ENCODE measurements at regions not wholly inside any gene's neighbourhood (a gene's known extent, or its start where the extent isn't known, plus 50 kb on each side); places are given as distances from the start of the nearest gene placed in this dataset.

DNA sequence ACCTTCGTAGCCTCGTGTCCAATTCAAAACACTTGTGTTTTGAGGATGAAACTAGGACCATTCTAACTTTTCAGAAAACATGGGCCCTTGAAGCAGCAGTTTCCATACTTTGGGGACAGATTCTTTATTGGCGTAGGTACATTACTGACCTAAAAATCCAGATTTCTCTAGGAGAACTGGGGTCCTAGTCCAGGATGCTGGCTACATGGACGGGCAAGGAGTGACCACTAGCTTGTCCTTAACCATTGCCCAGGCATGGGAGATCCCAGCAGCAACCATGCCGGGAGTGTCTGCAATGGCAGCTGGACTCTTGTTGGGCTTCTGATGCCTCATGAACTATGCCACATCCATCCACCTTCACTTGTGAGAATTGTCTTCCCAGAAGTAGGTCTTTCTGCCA is 62.2 kb upstream of the WDR1 start:
- TF ChIP-seq, protein P1, sequence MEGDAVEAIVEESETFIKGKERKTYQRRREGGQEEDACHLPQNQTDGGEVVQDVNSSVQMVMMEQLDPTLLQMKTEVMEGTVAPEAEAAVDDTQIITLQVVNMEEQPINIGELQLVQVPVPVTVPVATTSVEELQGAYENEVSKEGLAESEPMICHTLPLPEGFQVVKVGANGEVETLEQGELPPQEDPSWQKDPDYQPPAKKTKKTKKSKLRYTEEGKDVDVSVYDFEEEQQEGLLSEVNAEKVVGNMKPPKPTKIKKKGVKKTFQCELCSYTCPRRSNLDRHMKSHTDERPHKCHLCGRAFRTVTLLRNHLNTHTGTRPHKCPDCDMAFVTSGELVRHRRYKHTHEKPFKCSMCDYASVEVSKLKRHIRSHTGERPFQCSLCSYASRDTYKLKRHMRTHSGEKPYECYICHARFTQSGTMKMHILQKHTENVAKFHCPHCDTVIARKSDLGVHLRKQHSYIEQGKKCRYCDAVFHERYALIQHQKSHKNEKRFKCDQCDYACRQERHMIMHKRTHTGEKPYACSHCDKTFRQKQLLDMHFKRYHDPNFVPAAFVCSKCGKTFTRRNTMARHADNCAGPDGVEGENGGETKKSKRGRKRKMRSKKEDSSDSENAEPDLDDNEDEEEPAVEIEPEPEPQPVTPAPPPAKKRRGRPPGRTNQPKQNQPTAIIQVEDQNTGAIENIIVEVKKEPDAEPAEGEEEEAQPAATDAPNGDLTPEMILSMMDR (IDR thresholded peaks at IDR 0.05; ENCODE audit: insufficient read depth, low read length, severe bottlenecking), result no peak
- FAIRE-seq, result no peak
- H3K4me3 ChIP-seq (ENCODE audit: low read depth, low read length), result no peak overlapping the region
- no peaks in the 10 kb centered on the region for H3K36me3 ChIP-seq (ENCODE audit: control insufficient read depth, insufficient read depth, low read length)
- no peaks in the 10 kb centered on the region for H3K27me3 ChIP-seq (ENCODE audit: control insufficient read depth, insufficient read depth, low read length)
- DNase-seq (ENCODE audit: low read depth), result no peak

DNA sequence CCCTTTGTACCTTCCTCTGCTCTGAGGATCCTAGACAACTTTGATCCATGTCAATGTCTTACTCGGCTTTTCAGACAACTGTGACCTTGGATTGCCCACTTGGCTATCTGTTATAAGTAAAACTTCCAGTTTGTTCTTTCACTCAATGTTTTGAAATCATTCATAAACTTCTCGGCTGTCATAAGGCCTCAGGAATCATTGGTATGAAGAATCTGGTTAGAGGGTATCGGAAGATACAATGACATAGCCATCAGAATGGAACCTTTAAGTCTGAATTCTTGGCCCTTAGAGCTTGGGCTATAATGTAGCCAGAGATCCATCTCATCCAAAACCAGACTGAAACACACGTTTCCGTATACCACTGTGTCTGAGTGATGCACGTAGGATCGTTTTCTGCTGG is 59.0 kb upstream of the WDR1 start:
- H3K27me3 ChIP-seq (ENCODE audit: control insufficient read depth, insufficient read depth, low read length), result no peaks in the 10 kb centered on the region
- DNase-seq (ENCODE audit: low read depth) (no peak), FAIRE-seq (no peak)
- H3K36me3 ChIP-seq (ENCODE audit: control insufficient read depth, insufficient read depth, low read length), result no peaks in the 10 kb centered on the region
- no peak overlapping the region for H3K4me3 ChIP-seq (ENCODE audit: low read depth, low read length)
- TF ChIP-seq, protein P1 (IDR thresholded peaks at IDR 0.05; ENCODE audit: insufficient read depth, low read length, severe bottlenecking), result no peak

DNA sequence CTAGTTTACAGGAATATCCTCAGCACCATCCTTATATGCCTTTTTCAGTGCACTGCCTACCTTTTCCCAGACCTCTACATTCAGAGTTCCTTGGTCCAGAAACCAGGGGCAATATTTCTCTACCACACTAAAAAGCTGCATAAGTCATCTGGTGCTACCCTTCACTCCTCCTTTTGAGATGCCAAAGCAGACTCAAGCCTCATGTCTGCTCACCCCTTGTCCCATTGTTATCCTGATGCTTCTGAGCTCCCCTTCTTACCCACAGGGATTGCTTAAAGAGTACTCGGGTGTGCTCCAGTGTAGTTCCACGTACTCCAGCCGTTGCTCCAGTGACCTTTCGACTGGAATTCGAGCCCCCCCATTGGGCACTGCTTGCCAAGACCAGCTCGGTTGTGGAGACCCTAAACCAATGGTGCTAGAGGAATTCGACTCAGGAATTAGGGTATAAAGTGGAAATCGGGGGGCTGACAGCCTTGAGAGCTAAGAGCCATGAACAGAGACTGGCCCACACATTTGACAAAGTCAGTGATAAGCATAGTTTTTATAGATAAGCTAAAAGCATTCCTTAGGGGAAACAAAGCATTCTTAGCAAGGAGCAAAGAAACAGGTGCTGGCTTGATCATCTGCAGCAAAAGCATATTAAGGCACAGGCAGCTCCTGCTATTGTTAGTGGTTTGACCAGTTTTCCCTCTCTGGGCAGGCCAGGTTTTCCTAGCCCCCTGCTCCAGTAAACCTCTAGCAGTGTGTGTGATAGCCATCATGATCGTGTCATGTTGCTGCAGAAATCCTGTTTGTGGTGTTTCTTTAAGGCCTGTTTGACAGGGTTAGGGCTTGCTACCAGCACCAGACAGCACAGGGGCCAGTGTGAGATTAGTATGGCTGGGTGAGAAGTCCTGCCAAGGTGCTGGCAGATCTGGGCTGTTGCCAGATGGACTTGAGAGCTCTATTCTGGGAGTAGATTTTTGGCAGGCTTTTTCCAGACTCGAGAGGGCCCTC is 57.5 kb upstream of the WDR1 start:
- DNase-seq (ENCODE audit: low read depth) (peak; percentile 40), FAIRE-seq (no peak)
- no peaks in the 10 kb centered on the region for H3K27me3 ChIP-seq (ENCODE audit: control insufficient read depth, insufficient read depth, low read length)
- TF ChIP-seq, protein P1 (IDR thresholded peaks at IDR 0.05; ENCODE audit: insufficient read depth, low read length, severe bottlenecking), result no peak
- H3K4me3 ChIP-seq (ENCODE audit: low read depth, low read length), result no peak overlapping the region
- no peaks in the 10 kb centered on the region for H3K36me3 ChIP-seq (ENCODE audit: control insufficient read depth, insufficient read depth, low read length)

DNA sequence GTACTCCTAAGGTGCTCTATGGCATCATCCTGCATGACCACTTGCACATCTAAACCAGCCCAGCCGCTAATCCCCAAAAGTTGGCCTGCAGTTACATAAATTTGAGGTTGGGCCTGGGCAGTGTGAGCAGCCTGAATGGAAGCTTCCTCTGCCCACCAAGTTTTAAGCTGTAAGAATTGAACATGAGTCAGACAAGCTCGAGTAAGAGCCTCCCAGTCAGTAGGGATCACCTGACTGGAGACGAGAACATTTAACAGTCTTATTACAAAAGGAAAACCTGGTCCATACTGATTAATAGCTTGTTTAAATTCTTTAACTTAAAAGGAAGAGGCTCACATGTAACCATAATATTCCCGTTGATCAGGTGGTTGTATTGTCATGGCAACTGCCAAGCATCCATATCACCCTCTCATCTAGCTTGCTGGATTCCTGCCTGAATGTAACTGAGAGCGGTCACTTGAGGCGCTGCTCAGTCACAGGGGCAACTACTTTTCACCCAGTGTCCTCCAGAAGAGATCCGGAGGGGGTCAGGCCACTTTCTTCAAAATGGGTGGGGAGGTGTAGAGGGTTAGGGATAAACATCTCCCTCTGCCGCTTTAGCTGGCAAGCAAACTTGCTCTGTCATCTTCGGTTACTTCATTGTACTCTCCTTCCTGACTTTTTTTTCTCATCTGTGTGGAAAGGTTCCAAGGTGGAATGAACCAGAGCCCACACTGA is 56.6 kb upstream of the WDR1 start:
- H3K27me3 ChIP-seq (ENCODE audit: control insufficient read depth, insufficient read depth, low read length), result no peaks in the 10 kb centered on the region
- no peaks in the 10 kb centered on the region for H3K36me3 ChIP-seq (ENCODE audit: control insufficient read depth, insufficient read depth, low read length)
- TF ChIP-seq, protein P1 (IDR thresholded peaks at IDR 0.05; ENCODE audit: insufficient read depth, low read length, severe bottlenecking), result peak; percentile 28
- FAIRE-seq (peak; percentile 50), DNase-seq (ENCODE audit: low read depth) (peak; percentile 76)
- no peak overlapping the region for H3K4me3 ChIP-seq (ENCODE audit: low read depth, low read length)

DNA sequence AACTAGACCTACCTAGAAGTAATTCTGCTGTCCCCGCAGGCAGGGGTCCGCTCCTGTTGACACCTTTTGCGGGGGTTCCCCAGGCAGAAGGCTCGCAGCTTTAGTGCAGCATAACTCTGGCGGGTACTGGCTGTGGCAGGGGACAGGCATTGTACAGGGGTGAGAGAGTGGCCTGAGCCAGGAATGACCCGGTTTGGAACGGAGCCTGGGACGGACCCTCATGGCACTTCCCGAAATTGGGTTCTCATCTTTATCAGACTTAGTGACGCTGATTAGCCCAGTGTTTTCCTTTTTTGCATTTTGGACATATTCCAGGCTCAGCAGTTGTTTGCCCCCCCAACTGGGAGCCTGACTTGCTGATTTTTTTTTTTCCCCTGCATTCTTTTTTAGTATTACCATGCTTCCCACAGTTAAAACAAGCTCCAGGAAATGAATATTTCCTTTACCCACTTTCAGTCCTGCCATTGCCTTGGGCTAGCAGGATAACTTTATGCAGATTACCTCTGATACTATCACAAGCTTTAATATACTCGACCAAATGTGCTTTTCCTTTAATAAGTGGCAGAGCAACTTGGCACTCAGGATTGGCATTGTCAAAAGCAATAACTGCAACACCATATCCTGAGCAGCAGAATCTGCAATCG is 55.8 kb upstream of the WDR1 start:
- H3K27me3 ChIP-seq (ENCODE audit: control insufficient read depth, insufficient read depth, low read length), result no peaks in the 10 kb centered on the region
- H3K36me3 ChIP-seq (ENCODE audit: control insufficient read depth, insufficient read depth, low read length), result no peaks in the 10 kb centered on the region
- H3K4me3 ChIP-seq (ENCODE audit: low read depth, low read length), result no peak overlapping the region
- no peak for FAIRE-seq
- TF ChIP-seq, protein P1 (IDR thresholded peaks at IDR 0.05; ENCODE audit: insufficient read depth, low read length, severe bottlenecking), result no peak
- DNase-seq (ENCODE audit: low read depth), result no peak
